HEK293 (cell line): ENCODE measurements at regions not wholly inside any gene's neighbourhood (a gene's known extent, or its start where the extent isn't known, plus 50 kb on each side); places are given as distances from the start of the nearest gene placed in this dataset.
A peak's percentile ranks its signal among the peaks of the same experiment; 100 is the strongest.

Experiments used
- CTCF ChIA-PET: fragments of 350-600 bp; formaldehyde crosslinking; extraction: SDS; loops from one replicate; lab custom pipeline; 2021; ENCODE audit warnings: antibody characterized with exemption; lab: Yijun Ruan, JAX
- POLR2A ChIA-PET: fragments of 300-600 bp; formaldehyde crosslinking; extraction: SDS; loops from one replicate; lab custom pipeline; 2020; ENCODE audit warnings: antibody characterized with exemption, inconsistent platforms; lab: Yijun Ruan, JAX
- H3K27ac ChIP-seq: fragments of 200-500 bp; sonication (Bioruptor generic); 2 replicates; pipeline ENCODE4 v1.5.1; 2014; ENCODE audit warnings: low read depth, low read length, control low read depth, inconsistent platforms; ENCODE audit errors: extremely low read depth
- H3K36me3 ChIP-seq, 2 experiments: fragments of 200-500 bp in 1 of 2; sonication (Bioruptor generic) in 1 of 2; 1 replicate in 1 of 2; 2 replicates in 1 of 2; pipeline ENCODE4 v1.5.1; 2014 to 2017; ENCODE audit warnings: inconsistent platforms in 2 of 2, low read length in 2 of 2; ENCODE audit not compliant: control insufficient read depth in 2 of 2, insufficient read depth in 1 of 2
- H3K4me1 ChIP-seq: fragments of 200-500 bp; sonication (Bioruptor generic); 2 replicates; pipeline ENCODE4 v1.5.1; 2014; ENCODE audit warnings: mild to moderate bottlenecking, low read length, inconsistent platforms; ENCODE audit not compliant: control insufficient read depth, insufficient read depth
- H3K4me3 ChIP-seq: 2 replicates; pipeline ENCODE4 v1.5.1; 2011; ENCODE audit warnings: low read depth, mild to moderate bottlenecking, control low read depth, low read length, moderate library complexity
- H3K9me3 ChIP-seq: fragments of 200-500 bp; sonication (Bioruptor generic); 2 replicates; pipeline ENCODE4 v1.5.1; 2014; ENCODE audit warnings: low read depth, low read length, inconsistent platforms; ENCODE audit not compliant: control insufficient read depth, insufficient read depth
- HOXA7 ChIP-seq: sonication (generic); formaldehyde crosslinking; IDR thresholded peaks from 2 replicates; pipeline ENCODE4 v1.8.1; 2022; ENCODE audit warnings: missing genetic modification reagents, borderline replicate concordance
- KLF7 ChIP-seq: fragments of 450-650 bp; formaldehyde crosslinking; IDR thresholded peaks from 2 replicates; pipeline ENCODE4 v1.5.1; 2016; ENCODE audit warnings: missing biosample characterization, missing genetic modification characterization, borderline replicate concordance
- SCRT2 ChIP-seq: fragments of 450-650 bp; formaldehyde crosslinking; IDR thresholded peaks from 2 replicates; pipeline ENCODE4 v1.5.1; 2016; ENCODE audit warnings: missing biosample characterization, missing genetic modification characterization
- ZFHX2 ChIP-seq: fragments of 450-650 bp; formaldehyde crosslinking; conservative IDR thresholded peaks from 2 replicates; pipeline ENCODE4 v1.5.1; 2016; ENCODE audit warnings: missing biosample characterization, missing genetic modification characterization
- ZFP3 ChIP-seq: fragments of 450-650 bp; formaldehyde crosslinking; IDR thresholded peaks from 2 replicates; pipeline ENCODE4 v1.5.1; 2016; ENCODE audit warnings: low read depth, missing biosample characterization, missing genetic modification characterization
- ZNF175 ChIP-seq: fragments of 450-650 bp; formaldehyde crosslinking; IDR thresholded peaks from 2 replicates; pipeline ENCODE4 v1.5.1; 2016; ENCODE audit warnings: missing biosample characterization, missing genetic modification characterization
- ZNF19 ChIP-seq: fragments of 450-650 bp; formaldehyde crosslinking; IDR thresholded peaks from 2 replicates; pipeline ENCODE4; 2016; ENCODE audit warnings: missing biosample characterization, missing genetic modification characterization, low read depth
- ZNF2 ChIP-seq: fragments of 450-650 bp; formaldehyde crosslinking; IDR thresholded peaks from 2 replicates; pipeline ENCODE4 v1.5.1; 2016; ENCODE audit warnings: missing biosample characterization, missing genetic modification characterization
- ZNF221 ChIP-seq: fragments of 450-650 bp; formaldehyde crosslinking; IDR thresholded peaks from 2 replicates; pipeline ENCODE4 v1.5.1; 2017; ENCODE audit warnings: missing biosample characterization, missing genetic modification characterization, borderline replicate concordance
- ZNF324 ChIP-seq: fragments of 450-650 bp; formaldehyde crosslinking; IDR thresholded peaks from 2 replicates; pipeline ENCODE4 v1.5.1; 2016; ENCODE audit warnings: missing biosample characterization, missing genetic modification characterization
- ZNF341 ChIP-seq: fragments of 450-650 bp; formaldehyde crosslinking; IDR thresholded peaks from 2 replicates; pipeline ENCODE4; 2016; ENCODE audit warnings: low read depth, missing biosample characterization, missing genetic modification characterization
- ZNF433 ChIP-seq: fragments of 450-650 bp; formaldehyde crosslinking; IDR thresholded peaks from 2 replicates; pipeline ENCODE4 v1.5.1; 2016; ENCODE audit warnings: missing biosample characterization, missing genetic modification characterization, low read depth
- ZNF521 ChIP-seq: fragments of 450-650 bp; formaldehyde crosslinking; IDR thresholded peaks from 2 replicates; pipeline ENCODE4 v1.5.1; 2017; ENCODE audit warnings: missing biosample characterization, mild to moderate bottlenecking, missing genetic modification characterization
- ZNF530 ChIP-seq: fragments of 450-650 bp; formaldehyde crosslinking; IDR thresholded peaks from 2 replicates; pipeline ENCODE4 v1.5.1; 2016; ENCODE audit warnings: low read depth, missing biosample characterization, missing genetic modification characterization
- ZNF623 ChIP-seq: fragments of 450-650 bp; formaldehyde crosslinking; IDR thresholded peaks from 2 replicates; pipeline ENCODE4 v1.5.1; 2016; ENCODE audit warnings: missing biosample characterization, missing genetic modification characterization
- ZNF677 ChIP-seq: fragments of 450-650 bp; IDR thresholded peaks from 2 replicates; pipeline ENCODE4 v1.5.0; 2018; ENCODE audit warnings: missing biosample characterization, mild to moderate bottlenecking, missing genetic modification characterization, moderate library complexity
- ZNF701 ChIP-seq: fragments of 450-650 bp; formaldehyde crosslinking; IDR thresholded peaks from 2 replicates; pipeline ENCODE4 v1.5.1; 2016; ENCODE audit warnings: missing biosample characterization, missing genetic modification characterization
- ZNF777 ChIP-seq: fragments of 450-650 bp; formaldehyde crosslinking; IDR thresholded peaks from 2 replicates; pipeline ENCODE4 v1.5.1; 2017; ENCODE audit warnings: missing biosample characterization, missing genetic modification characterization, borderline replicate concordance
- ZNF791 ChIP-seq: fragments of 450-650 bp; formaldehyde crosslinking; IDR thresholded peaks from 2 replicates; pipeline ENCODE4 v1.5.1; 2016; ENCODE audit warnings: missing biosample characterization, missing genetic modification characterization
- ZXDB ChIP-seq: fragments of 450-650 bp; formaldehyde crosslinking; IDR thresholded peaks from 2 replicates; pipeline ENCODE4 v1.5.1; 2016; ENCODE audit warnings: missing biosample characterization, missing genetic modification characterization
- TF ChIP-seq, protein P1 (sequence below): fragments of 450-650 bp; formaldehyde crosslinking; IDR thresholded peaks from 2 replicates; pipeline ENCODE4 v1.5.1; 2017; ENCODE audit warnings: missing biosample characterization, missing genetic modification characterization
- TF ChIP-seq, protein P2 (sequence below): fragments of 450-650 bp; formaldehyde crosslinking; IDR thresholded peaks from 2 replicates; pipeline ENCODE4 v1.5.1; 2017; ENCODE audit warnings: missing biosample characterization, missing genetic modification characterization
- TF ChIP-seq, protein P3 (sequence below): fragments of 450-650 bp; formaldehyde crosslinking; IDR thresholded peaks from 2 replicates; pipeline ENCODE4 v1.5.1; 2017; ENCODE audit warnings: missing biosample characterization, missing genetic modification characterization
- TF ChIP-seq, protein P4 (sequence below): fragments of 450-650 bp; formaldehyde crosslinking; IDR thresholded peaks from 2 replicates; pipeline ENCODE4 v1.5.1; 2016; ENCODE audit warnings: missing biosample characterization, missing genetic modification characterization
- TF ChIP-seq, protein P5 (sequence below): fragments of 450-650 bp; formaldehyde crosslinking; IDR thresholded peaks from 2 replicates; pipeline ENCODE4 v1.5.1; 2017; ENCODE audit warnings: missing biosample characterization, mild to moderate bottlenecking, missing genetic modification characterization, moderate library complexity
- TF ChIP-seq, protein P6 (sequence below): fragments of 450-650 bp; formaldehyde crosslinking; IDR thresholded peaks from 2 replicates; pipeline ENCODE4 v1.5.1; 2017; ENCODE audit warnings: missing biosample characterization, missing genetic modification characterization

DNA sequence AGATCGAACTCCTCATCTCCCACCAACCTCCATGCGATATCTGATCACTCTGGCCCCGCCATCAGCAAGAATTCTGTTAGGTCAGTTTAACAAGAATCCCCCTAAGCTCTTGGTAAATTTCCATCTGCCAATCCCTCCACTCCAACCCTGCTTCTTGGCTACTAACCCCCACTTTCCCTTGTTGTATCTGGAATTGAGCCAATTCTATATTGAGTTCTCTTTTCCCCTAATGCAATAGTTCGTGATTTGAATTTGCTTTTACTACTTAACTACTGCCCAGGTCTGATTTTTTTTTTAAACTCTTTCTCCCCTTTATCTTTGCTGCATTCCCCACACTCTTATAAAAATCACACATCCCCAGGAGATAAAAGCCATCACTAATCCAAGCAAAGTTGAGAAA, 159.3 kb upstream of the STK17B start (continued):
- no peak for TF ChIP-seq KLF7 (tag by site-specific recombination)
- no peak for TF ChIP-seq ZNF19 (tag by site-specific recombination)

DNA sequence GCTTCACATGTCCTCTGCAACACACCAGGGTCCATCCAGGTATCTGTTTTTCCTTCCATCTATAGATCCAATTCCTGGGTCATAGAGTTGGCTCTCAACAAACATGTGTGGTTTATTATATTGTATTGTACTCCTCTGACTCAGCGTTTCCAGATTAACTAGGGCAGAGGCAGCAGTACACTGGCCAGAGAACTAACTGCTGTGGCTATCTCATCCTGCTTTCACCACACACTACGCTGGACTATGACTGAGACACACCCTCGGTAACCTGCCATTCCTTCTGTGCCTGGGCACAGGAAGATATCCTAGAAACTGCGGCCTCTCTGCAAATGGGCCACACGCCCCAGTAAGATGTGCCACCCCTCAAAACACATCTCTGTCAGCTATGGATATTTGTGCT, 159.8 kb upstream of the STK17B start:
- Histone ChIP-seq H3K27ac (peak overlapping the region; percentile 30; the same call in 1 of the 2 replicates), H3K36me3 (no peaks in the 10 kb centered on the region), H3K4me3 (no peak overlapping the region), H3K4me1 (peaks cover 17% of the 10 kb centered on the region), H3K9me3 (no peaks in the 10 kb centered on the region)
- POLR2A ChIA-PET, result no interaction called here
- CTCF ChIA-PET, result interaction anchor here (0.7 to 1.2 kb wide), 2 partner anchors 57 to 83 kb away, joined by 3 to 4 read pairs; no protein-coding TSS in a partner anchor
- TF ChIP-seq ZFP3 (tag by site-specific recombination), result no peak
- TF ChIP-seq, protein P1, sequence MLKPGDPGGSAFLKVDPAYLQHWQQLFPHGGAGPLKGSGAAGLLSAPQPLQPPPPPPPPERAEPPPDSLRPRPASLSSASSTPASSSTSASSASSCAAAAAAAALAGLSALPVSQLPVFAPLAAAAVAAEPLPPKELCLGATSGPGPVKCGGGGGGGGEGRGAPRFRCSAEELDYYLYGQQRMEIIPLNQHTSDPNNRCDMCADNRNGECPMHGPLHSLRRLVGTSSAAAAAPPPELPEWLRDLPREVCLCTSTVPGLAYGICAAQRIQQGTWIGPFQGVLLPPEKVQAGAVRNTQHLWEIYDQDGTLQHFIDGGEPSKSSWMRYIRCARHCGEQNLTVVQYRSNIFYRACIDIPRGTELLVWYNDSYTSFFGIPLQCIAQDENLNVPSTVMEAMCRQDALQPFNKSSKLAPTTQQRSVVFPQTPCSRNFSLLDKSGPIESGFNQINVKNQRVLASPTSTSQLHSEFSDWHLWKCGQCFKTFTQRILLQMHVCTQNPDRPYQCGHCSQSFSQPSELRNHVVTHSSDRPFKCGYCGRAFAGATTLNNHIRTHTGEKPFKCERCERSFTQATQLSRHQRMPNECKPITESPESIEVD (tag by site-specific recombination), result no peak
- TF ChIP-seq ZNF521 (tag by site-specific recombination), result no peak
- TF ChIP-seq ZNF530 (tag by site-specific recombination), result no peak
- TF ChIP-seq SCRT2 (tag by site-specific recombination), result no peak
- no peak for TF ChIP-seq ZFHX2 (tag by site-specific recombination)
- TF ChIP-seq, protein P2, sequence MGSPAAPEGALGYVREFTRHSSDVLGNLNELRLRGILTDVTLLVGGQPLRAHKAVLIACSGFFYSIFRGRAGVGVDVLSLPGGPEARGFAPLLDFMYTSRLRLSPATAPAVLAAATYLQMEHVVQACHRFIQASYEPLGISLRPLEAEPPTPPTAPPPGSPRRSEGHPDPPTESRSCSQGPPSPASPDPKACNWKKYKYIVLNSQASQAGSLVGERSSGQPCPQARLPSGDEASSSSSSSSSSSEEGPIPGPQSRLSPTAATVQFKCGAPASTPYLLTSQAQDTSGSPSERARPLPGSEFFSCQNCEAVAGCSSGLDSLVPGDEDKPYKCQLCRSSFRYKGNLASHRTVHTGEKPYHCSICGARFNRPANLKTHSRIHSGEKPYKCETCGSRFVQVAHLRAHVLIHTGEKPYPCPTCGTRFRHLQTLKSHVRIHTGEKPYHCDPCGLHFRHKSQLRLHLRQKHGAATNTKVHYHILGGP (tag by site-specific recombination), result no peak
- TF ChIP-seq ZNF777, result no peak
- TF ChIP-seq ZNF221 (tag by site-specific recombination), result no peak

DNA sequence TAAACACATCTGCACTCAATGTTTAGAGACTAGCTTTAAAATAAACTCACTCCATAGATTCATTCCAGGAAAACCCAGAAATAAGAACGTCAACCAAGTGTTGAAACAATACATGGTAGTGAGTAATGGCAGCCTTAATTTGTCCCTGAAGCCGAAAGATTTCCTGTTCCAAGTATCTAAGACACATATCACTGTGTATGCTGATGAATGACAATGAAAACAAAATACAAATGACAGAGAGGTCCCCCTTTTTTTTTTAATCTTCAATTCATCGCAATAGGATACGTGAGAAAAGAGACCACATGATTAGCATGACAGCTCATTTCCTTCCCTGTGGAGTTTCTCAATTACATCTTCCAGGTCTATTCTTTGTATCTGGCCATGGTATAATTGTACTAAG, 160.5 kb upstream of the STK17B start:
- Histone ChIP-seq H3K27ac (no peak overlapping the region), H3K9me3 (no peaks in the 10 kb centered on the region), H3K36me3 (no peaks in the 10 kb centered on the region), H3K4me1 (peaks cover 17% of the 10 kb centered on the region), H3K4me3 (no peak overlapping the region)
- CTCF ChIA-PET, result interaction anchor here (0.6 to 0.7 kb wide), 2 partner anchors 57 to 279 kb away, joined by 3 to 4 read pairs; no protein-coding TSS in a partner anchor
- POLR2A ChIA-PET, result no interaction called here
- TF ChIP-seq ZNF623 (tag by site-specific recombination) (no peak), ZNF2 (no peak), ZNF175 (no peak), ZNF341 (tag by site-specific recombination) (no peak), ZNF677 (tag by site-specific recombination) (no peak), ZXDB (no peak), ZNF701 (no peak), ZNF433 (tag by site-specific recombination) (no peak), ZNF791 (tag by site-specific recombination) (no peak), HOXA7 (CRISPR knock-in tag) (no peak), ZNF324 (no peak)
- TF ChIP-seq, protein P3, sequence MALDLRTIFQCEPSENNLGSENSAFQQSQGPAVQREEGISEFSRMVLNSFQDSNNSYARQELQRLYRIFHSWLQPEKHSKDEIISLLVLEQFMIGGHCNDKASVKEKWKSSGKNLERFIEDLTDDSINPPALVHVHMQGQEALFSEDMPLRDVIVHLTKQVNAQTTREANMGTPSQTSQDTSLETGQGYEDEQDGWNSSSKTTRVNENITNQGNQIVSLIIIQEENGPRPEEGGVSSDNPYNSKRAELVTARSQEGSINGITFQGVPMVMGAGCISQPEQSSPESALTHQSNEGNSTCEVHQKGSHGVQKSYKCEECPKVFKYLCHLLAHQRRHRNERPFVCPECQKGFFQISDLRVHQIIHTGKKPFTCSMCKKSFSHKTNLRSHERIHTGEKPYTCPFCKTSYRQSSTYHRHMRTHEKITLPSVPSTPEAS, result no peak
- TF ChIP-seq, protein P4, sequence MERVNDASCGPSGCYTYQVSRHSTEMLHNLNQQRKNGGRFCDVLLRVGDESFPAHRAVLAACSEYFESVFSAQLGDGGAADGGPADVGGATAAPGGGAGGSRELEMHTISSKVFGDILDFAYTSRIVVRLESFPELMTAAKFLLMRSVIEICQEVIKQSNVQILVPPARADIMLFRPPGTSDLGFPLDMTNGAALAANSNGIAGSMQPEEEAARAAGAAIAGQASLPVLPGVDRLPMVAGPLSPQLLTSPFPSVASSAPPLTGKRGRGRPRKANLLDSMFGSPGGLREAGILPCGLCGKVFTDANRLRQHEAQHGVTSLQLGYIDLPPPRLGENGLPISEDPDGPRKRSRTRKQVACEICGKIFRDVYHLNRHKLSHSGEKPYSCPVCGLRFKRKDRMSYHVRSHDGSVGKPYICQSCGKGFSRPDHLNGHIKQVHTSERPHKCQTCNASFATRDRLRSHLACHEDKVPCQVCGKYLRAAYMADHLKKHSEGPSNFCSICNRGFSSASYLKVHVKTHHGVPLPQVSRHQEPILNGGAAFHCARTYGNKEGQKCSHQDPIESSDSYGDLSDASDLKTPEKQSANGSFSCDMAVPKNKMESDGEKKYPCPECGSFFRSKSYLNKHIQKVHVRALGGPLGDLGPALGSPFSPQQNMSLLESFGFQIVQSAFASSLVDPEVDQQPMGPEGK (tag by site-specific recombination), result no peak
- TF ChIP-seq, protein P5, sequence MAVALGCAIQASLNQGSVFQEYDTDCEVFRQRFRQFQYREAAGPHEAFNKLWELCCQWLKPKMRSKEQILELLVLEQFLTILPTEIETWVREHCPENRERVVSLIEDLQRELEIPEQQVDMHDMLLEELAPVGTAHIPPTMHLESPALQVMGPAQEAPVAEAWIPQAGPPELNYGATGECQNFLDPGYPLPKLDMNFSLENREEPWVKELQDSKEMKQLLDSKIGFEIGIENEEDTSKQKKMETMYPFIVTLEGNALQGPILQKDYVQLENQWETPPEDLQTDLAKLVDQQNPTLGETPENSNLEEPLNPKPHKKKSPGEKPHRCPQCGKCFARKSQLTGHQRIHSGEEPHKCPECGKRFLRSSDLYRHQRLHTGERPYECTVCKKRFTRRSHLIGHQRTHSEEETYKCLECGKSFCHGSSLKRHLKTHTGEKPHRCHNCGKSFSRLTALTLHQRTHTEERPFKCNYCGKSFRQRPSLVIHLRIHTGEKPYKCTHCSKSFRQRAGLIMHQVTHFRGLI (tag by site-specific recombination), result no peak
- TF ChIP-seq, protein P6, sequence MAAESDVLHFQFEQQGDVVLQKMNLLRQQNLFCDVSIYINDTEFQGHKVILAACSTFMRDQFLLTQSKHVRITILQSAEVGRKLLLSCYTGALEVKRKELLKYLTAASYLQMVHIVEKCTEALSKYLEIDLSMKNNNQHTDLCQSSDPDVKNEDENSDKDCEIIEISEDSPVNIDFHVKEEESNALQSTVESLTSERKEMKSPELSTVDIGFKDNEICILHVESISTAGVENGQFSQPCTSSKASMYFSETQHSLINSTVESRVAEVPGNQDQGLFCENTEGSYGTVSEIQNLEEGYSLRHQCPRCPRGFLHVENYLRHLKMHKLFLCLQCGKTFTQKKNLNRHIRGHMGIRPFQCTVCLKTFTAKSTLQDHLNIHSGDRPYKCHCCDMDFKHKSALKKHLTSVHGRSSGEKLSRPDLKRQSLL (tag by site-specific recombination), result no peak
